Suppressor macrophage treated with lipopolysaccharide for 1 hour (primary cell): ENCODE measurements at regions not wholly inside any gene's neighbourhood (a gene's known extent, or its start where the extent isn't known, plus 50 kb on each side); places are given as distances from the start of the nearest gene placed in this dataset.

Source experiments
- DNase-seq, 3 donors: peaks; one replicate each; pipeline ENCODE4 v3.0.0-alpha.2; 2020 to 2022

DNA sequence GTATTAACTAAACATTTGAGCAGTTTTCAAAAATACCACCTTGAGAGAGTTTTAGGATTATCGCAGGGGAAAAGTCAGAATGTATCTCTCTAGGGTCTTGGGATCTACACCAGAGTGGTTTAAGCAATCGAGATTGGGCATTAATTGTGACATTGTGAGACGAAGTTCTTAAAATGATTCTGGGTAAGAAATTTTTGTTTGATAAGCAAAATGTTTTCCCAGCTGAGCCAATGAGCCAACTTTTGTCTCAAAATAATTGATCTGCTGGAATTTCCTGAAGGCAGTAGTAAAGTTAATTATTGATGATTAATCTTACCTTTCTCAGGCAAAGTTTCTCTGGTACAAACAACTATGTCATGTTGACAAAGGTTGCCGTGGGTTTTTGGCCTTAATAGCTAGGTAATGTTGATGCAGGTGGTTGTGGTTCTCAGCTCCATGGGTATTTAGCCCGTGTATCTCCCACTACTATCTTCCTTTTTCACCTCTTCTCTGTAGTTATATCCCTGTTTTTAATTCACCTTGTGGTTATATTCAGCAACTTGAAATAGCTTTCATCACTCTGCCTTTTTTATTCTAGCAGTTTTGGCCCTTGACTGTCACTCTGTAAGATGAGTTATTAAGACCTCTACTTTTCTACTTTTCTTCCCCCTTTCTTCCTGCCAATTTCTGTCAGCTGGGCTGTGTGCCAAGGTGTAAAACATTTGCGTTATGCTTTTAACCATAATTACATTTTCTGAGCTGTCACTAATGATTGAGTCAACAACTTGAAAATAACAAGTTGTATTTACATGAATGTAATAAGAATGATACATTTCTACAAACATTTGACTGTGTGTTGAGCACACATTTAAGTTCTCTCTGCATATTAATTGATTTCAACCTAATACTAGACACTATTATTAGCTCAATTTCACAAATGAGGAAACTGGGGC is 368.3 kb upstream of the BTBD3 start:
- DNase-seq = no peak

DNA sequence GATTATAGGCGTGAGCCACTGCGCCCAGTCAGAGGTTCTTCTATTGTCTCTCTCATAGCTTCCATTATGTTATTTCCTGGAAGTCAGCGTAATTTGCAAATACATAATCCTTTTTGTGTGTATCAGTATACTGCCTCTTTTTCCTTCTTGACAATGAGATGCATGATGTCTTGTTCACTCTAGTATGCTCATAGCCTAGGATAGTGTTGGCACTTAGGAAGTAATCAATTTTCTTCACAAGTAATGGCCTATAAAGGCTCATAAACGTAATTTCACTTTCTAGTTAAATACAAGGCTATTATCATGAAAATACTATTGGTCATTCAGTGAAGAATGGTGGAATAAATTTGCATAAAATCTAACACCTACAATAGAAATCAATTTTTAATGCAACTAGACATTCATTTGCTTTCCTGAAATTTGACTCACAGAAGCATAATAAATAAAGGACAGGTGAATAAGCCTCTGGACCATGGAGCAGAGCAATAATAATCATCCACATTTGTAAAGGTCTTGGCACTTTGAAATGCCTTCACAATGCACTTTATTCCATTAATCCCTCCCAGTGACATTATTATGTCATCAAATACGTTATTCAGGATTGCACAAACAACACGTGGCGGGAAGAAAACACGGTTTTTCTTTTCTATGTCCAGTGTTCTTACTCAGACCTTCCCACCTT is 366.9 kb upstream of the BTBD3 start:
- no peak for DNase-seq

DNA sequence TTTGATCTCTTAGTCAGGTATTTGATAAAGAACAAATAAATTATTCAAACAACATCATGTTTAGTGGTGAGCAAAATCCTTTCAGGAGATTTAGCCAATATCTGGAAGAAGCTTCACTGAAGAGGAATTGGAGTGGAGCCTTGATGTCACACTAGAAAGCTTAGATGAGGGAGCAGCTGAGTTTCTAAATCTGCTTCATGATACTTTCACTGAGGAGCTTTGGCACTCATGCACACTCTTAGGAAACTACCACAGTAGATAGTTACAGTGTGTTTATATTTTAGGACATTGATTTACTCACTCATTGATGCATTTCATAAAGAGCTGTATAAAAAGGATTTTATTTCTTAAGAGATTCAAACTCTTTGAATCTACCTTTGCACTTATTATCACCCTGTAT is 366.2 kb upstream of the BTBD3 start:
- DNase-seq = no peak

DNA sequence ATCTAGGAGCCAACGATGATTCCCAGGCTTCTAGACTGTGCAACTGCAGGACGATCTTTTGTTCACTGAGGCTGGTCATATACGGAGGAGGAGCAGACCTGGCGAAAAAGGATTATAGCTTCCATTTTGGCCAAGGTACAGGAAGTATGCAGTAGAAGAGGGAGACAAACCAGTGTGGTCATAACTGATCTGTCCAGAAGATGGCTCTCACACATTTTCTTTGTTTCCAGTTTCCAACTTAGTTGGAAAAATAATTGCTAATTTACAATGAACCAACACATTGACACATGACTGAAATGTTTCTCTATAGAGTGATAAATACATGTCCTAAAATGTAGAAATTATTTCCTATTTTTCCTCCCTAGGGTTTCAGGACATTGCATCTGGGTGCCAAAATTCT is 364.1 kb upstream of the BTBD3 start:
- no peak for DNase-seq

DNA sequence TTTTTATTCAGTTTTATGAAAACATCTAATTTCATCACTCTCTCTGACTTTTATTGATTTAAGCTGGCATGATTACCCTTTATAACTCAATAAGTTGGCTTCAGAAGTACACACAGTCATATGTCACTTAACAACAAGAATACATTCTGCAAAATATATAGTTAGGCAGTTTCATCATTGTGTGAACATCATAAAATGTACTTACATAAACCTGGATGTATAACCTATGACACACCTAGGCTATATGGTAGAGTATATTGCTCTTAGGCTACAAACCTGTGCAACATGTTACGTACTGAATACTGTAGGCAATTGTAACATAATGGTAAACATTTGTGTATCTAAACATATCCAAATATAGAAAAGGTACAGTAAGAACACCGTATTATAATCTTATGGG is 362.2 kb upstream of the BTBD3 start:
- DNase-seq = no peak

DNA sequence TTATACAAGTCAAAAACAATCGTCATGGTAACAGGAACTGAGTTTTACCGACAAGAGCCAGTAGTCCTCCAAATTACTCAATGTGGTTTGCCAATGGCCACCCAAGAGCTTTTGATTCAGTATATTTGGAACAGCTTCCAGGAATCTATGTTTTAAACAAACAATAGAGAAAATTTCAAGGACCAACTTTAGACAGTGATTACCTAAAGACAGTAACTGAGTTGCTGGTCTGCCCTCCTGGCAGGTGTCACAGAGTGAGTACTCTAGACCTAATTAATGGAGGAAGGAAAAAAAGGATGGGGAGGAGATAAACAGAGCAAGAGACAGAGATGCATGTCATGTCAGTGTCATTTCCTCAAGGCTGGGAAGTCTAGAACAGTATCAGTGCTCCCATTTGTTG is 361.3 kb upstream of the BTBD3 start:
- DNase-seq = no peak

DNA sequence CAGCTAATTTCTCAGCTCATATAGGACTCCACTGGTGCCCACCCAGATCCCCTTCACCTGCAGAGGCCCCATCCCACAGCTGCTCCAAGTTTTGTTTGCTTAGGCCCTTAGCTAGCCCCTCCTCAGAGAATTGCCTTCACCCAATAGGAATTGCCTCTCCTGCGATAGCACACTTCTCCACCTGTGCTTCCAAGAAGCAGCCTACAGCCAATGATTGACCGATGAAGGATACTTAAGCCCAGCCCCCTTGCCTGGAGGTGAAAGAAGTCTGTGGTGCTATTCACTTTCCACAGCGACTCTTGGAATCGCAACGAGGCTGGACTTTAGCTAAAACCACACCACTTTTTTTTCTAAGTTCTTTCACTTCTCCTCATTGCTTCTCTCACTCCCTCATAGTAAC is 353.2 kb upstream of the BTBD3 start:
- DNase-seq = no peak

DNA sequence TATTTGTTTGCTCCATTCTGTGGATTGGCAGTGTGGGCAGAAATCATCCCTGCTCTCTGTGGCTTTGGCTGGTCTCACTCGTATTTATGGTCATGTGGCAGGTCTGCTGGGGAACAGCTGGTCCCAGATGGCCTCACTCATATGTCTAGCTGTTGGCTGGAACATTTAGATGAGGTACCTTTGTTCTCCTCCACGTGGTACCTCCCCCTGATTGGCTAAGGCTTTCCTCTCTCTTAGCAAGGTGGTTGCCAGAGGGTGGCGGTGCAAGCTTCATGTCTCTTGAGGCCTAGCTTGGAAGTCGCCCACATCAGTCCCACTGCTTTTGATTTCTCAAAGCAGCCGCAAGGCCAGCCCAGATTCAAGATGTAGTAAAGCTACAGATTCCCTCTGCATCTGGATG is 348.5 kb upstream of the BTBD3 start:
- no peak for DNase-seq

DNA sequence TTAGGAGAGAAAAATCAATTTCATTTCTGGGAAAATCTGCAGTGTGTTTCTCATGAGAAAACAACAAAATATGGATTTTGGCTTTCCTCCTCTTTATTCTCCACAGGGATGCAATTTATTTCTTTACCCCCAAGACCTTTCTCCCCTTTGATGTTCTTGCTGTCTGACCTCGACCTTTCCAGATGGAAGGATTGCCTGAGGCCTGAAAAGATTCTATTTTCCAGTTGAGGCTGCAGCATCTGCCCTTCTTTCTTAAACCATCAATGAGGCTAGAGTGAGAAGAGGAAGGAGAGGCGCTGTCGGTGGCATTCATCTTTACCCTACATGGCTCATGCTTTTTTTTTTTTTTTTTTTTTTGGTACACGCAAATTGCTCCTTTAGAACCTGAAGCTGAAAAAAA is 344.2 kb upstream of the BTBD3 start:
- DNase-seq = no peak

DNA sequence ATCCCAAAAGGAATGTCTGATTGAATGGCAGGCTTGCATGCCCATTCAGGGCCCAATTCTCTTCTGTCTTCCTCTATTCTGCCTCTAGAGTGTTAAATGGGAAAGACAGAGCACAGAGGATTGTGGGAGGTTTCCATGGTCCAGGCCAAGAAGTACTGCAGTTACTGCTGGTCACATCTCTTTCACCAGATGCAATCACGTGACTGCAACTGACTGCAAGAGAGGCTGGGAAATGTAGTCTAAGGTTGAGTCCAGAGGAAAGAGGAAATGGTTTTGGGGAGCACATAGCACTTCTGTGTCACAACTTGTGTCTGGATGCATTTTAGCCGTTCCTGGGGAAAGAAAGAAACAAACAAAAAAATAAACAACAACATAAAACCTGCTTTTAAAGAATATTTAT is 336.4 kb upstream of the BTBD3 start:
- DNase-seq = peak; percentile 21 to 49 (median 22)

DNA sequence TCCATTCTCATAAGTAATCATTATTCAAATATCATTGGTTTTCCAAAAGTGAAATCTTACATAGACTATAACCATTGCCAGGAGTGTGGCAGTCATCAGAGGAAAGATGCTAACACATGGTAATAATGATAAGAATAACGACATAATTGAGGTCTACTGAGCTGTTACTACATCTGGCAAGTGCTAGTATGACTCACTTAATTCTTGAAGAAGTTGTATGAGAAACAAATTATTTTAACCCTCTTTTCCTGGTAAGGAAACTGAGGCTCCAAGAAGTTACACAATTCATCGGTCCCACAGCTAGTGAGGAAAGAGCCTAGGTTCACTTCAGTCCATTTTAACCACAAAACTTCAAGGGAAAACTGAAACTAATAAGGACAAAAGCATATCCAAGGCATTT is 335.6 kb upstream of the BTBD3 start:
- DNase-seq = no peak

DNA sequence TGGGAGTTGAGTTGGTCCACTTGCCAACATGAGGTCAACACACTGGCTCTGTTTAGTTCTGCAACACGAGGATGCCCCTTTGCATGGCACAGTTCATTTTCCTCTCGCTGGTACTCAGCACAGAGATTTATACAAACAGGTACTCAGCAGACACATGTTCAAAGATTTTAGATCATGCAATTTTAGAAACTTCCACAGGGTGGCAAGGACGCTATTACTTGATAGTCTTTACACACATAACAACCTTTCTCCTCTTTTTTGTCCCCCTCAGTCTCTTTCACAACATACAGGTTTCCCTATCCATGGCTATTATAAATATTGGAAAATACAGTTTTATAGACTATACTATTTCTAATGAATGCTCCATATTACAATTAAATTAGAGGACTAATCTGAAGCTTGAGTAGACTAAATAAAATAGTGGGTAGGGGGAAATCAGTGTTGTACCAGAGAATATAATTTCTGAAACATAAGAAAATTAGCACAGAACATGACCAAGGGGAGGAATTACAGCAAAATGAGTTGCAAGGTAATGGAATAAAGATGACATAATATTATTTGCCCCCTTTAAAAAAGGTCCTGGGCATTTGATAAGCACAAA is 331.8 kb upstream of the BTBD3 start:
- no peak for DNase-seq

DNA sequence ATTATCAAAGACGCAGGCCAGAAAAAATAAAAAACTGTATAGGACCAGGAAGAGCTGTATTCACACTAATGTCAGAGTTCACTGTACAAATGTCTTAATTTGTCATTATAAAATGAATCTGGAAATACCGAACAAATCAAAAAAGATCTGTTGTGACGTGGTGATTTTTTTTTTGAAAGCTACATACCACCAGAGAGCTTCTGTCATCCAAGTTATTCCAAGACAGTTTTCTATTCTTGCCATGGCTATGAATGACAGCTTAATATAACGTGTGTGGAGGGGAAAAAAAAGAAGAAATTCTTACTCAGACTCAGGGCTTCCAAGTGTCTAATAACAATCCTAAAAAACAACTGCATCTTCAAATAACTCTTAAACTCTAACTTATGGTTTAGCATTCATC is 328.8 kb upstream of the BTBD3 start:
- no peak for DNase-seq

DNA sequence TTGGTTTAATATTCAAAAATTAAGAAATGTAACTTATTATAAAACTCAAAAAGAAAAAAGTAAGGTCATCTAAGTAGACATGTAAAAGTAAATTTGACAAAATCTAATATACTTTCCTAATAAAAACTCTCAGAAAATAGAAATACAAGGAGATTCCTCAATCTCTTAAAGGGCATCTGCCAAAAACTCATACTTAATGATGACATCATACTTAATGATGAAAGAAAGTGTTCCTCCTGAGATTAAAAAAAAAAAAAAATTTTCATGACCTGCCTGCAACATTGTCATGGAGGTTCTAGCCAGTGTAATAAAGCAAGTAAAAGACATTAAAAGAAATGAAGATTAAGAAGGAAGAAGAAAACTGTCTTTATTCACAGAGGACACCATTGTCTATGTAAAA is 325.7 kb upstream of the BTBD3 start:
- no peak for DNase-seq

DNA sequence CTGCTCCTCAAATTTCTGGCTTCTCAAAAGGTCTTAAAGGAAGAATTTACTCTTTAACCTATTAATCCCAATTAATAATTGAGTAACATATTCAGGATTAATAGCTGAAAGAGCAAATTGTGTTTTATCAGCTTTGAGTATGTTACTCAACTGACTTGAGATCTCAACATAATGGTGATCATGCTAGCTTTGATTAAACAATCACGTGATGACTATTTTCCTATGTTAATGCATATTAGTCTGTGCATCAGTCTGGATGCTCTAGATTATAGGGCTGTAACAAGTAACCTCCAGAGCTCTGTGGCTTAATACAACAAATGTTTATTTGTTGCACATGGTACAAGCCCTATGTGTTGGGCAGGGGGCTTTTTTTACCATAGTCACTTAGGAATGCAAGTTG is 313.4 kb upstream of the BTBD3 start:
- DNase-seq = no peak

DNA sequence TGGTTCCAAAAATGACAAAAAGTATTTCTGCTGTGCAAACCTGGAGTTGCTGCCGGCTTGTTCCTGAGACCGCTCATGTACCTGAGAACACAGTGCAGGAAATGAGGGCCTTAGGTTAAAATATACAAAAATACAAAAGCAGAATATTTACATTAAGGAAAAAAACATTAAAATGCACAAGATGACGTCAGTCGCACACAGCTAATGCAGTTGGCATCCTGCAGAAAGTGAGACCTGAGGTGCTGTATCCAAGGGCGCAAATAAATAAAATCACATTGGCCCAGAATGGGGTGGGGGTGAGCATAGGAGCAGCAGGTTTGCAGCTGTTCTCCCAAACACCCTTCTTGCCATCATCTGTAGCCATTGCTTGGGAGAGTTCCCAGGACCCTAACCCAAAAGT is 310.6 kb upstream of the BTBD3 start:
- no peak for DNase-seq

DNA sequence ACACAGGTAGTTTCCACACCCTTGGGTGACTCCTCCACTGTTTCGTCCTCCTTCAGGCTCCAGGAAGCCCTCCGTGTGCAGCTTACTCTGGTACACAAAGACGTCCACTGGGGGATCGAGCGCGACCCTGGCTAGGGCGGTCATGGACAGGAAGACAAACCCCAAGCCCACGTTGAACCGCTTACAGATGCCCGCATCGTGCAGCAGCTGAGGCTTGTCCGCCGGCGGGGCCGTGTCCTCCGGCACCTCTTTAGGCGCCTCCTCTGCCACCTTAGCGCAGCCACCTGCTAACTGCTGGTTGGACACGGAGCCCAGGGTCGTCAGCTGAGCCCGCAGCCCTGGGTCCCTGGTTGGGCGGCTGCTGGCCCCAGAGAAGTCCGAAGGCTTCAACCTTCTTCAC is 309.0 kb upstream of the BTBD3 start:
- DNase-seq = no peak

DNA sequence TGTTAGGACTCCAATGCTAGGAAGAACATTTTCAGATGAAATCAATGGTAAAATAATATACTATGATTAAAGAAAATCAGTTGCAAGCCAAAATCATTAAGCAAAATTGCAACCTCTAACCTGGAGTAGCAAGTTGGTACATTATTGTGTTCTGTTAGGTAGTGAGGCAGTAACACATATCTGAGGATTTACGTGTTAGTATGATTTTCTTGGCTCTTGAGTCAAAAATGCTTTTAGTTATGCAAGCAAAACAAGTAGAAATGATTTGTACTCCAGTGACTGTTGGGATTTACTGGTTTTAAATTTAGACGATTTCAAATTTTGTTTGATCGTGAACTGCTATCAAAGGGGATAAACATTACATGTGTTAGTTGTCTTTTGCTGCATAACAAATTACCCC is 293.0 kb upstream of the BTBD3 start:
- no peak for DNase-seq

DNA sequence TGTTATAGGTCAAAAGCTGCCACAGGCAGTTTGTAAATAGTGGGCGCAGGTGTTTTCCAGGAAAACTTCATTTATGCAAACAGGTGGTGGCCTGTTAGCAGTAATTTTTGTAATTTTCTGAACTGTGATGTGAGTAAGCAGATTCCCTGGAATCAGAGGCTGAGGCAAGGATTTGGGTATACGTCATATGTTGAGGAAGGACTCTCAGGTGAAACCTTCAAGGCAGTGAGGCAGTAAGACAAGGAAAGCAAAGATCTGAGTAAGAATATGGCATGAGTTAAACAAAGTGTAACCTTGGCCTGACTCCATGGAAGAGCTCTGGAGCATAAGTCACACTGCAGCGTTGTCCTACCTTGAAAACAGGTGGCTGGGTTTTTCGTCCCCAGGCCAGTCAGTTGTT is 291.1 kb upstream of the BTBD3 start:
- DNase-seq = no peak

DNA sequence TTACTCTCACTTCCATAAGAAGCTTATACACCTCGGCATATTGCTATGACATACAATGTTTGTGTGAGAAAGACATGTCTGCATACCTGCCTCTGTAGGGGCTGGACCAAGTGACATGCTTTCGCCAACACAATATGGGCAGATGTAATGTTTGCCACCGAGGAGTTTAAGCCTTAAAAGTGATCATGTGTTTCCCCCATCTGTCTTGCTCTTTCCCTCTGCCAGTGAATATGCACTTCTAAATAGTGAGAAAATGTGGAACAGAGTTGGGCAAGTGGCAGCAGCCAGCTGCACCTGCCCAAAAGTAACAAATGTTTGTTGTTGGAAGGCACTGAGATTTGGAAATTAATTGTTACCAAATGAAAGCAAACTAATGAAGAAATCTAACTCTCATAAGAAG is 274.8 kb upstream of the BTBD3 start:
- DNase-seq = no peak

DNA sequence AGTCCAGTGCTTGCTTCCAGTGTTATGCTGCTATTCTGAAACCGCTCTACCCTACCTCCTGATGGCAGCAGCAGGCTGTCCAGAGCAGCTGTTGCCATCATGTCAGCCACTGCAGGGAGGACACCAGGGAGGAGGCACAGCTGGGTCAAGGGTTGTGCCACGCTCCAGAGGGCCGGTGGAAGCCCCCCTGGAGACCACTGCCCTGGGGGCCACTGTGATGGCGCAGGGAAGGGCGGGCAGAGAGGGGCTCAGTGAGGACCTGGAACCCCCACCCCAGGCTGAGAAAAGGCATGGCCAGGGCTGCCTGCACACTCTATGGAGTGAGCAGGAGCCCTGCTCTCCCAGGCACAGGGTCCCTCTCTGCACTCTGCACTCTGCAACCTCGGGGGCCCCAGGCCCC is 271.3 kb upstream of the BTBD3 start:
- no peak for DNase-seq

DNA sequence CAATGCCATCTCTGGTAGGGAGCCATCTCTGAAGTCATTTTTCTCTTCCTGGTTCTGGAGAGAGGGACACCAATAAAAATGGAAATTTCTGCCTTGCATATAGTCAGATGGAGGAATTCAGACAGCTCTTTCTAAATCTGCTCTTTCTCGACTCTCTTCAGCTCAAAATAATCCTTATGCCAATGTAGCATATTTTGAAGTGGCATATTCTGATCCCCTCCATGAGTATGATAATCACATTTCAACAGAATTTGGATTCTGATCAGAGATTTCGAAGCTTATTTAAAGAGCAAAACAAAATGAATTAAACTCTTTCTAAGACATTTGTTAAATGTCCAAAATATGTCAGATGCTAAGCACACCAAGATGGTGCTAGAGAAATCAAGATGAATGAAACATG is 267.1 kb upstream of the BTBD3 start:
- no peak for DNase-seq

DNA sequence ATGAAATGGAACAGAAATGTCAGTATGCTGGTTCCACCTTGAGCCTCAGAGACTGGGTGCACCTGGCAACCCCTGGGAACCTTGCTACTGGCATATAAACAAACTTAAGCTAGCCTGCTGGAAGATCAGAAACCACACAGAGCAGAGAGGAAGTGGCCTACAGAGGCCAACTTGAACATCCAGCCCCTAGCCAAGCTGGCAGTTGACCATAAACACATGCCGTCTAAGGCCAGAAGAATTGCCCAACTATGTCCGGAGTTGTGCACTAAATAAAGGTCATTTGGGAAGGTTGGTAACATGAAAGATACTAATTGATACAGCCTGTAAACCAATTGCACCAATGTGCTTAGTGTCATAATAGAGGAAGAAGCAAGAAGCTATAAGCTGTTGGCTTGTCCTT is 266.6 kb upstream of the BTBD3 start:
- DNase-seq = no peak

DNA sequence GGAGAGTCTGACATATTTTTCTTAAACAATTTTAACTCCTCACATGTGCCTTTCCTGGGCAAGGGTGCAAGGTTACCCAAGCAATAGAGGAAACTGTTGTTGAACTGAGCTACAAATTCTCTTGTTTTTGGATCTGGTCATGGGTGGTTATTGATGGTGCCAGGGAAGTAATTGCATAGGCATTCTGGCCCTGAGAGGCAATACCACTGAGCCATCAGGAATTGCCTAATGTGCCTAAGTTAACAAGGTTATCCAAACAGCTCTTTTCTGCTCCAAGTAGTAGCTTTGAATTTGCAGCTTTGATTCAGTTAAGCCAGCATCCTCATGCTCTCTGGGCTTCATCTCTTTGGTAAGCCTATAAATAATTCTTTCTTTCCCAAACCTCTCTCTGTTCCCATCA is 266.0 kb upstream of the BTBD3 start:
- DNase-seq = no peak
